ENCODE measurements at regions not wholly inside any gene's neighbourhood (a gene's known extent, or its start where the extent isn't known, plus 50 kb on each side); places are given as distances from the start of the nearest gene placed in this dataset.

GRCh38 chr10:118239236-118239630, 102.9 kb downstream of the FAM204A start:
- DNase-seq (ENCODE audit: low read depth in 1 of 2, low spot score in 1 of 2), result no peak
- Histone ChIP-seq H3K27ac (replicated peaks) (no peak overlapping the region), H3K27me3 (ENCODE audit: insufficient read depth, poor library complexity, severe bottlenecking) (peaks cover 12% of the 10 kb centered on the region), H3K4me3 (replicated peaks; ENCODE audit: insufficient read depth, low read length) (no peak overlapping the region)
- TF ChIP-seq POLR2AphosphoS5 (IDR thresholded peaks at IDR 0.05; ENCODE audit: low read depth) (no peak), SPI1 (IDR thresholded peaks at IDR 0.05; ENCODE audit: borderline replicate concordance, low read depth) (no peak), GABPA (IDR thresholded peaks at IDR 0.05; ENCODE audit: low read depth) (no peak), CTCF (IDR thresholded peaks at IDR 0.05; ENCODE audit: insufficient read depth, low read length) (no peak)
- TF ChIP-seq, protein P1, sequence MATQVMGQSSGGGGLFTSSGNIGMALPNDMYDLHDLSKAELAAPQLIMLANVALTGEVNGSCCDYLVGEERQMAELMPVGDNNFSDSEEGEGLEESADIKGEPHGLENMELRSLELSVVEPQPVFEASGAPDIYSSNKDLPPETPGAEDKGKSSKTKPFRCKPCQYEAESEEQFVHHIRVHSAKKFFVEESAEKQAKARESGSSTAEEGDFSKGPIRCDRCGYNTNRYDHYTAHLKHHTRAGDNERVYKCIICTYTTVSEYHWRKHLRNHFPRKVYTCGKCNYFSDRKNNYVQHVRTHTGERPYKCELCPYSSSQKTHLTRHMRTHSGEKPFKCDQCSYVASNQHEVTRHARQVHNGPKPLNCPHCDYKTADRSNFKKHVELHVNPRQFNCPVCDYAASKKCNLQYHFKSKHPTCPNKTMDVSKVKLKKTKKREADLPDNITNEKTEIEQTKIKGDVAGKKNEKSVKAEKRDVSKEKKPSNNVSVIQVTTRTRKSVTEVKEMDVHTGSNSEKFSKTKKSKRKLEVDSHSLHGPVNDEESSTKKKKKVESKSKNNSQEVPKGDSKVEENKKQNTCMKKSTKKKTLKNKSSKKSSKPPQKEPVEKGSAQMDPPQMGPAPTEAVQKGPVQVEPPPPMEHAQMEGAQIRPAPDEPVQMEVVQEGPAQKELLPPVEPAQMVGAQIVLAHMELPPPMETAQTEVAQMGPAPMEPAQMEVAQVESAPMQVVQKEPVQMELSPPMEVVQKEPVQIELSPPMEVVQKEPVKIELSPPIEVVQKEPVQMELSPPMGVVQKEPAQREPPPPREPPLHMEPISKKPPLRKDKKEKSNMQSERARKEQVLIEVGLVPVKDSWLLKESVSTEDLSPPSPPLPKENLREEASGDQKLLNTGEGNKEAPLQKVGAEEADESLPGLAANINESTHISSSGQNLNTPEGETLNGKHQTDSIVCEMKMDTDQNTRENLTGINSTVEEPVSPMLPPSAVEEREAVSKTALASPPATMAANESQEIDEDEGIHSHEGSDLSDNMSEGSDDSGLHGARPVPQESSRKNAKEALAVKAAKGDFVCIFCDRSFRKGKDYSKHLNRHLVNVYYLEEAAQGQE (IDR thresholded peaks at IDR 0.05; ENCODE audit: insufficient replicate concordance, low read depth), result no peak

- no peak for TF ChIP-seq SPI1 (IDR thresholded peaks at IDR 0.05; ENCODE audit: borderline replicate concordance, low read depth)
- no peak for TF ChIP-seq CTCF (IDR thresholded peaks at IDR 0.05; ENCODE audit: insufficient read depth, low read length)
- TF ChIP-seq POLR2AphosphoS5 (IDR thresholded peaks at IDR 0.05; ENCODE audit: low read depth), result no peak
- no peak overlapping the region for H3K27ac ChIP-seq (replicated peaks)
- H3K27me3 ChIP-seq (ENCODE audit: insufficient read depth, poor library complexity, severe bottlenecking), result peaks cover 12% of the 10 kb centered on the region
- no peak overlapping the region for H3K4me3 ChIP-seq (replicated peaks; ENCODE audit: insufficient read depth, low read length)
- no peak for DNase-seq (ENCODE audit: low read depth in 1 of 2, low spot score in 1 of 2)
Observed at GRCh38 chr10:118238573-118239235, 103.4 kb downstream of the FAM204A start.

DNA sequence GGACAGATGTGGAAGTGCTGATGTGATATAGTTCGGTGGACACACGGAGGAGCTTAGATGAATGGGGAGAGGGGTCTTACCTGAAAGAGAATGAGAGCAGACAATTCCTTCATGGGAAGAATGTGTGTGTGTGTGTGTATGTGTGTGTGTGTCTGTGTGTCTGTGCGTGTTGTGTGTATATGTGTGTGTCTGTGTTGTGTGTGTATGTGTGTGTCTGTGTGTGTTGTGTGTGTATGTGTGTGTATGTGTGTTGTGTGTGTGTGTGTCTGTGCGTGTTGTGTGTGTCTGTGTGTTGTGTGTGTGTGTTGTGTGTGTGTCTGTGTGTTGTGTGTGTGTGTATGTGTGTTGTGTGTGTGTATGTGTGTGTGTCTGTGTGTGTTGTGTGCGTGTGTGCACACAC, 104.2 kb downstream of the FAM204A start:
- no peak overlapping the region for H3K27ac ChIP-seq (replicated peaks)
- H3K4me3 ChIP-seq (replicated peaks; ENCODE audit: insufficient read depth, low read length), result no peak overlapping the region
- no peak for DNase-seq (ENCODE audit: low read depth in 1 of 2, low spot score in 1 of 2)
- no peak for TF ChIP-seq SPI1 (IDR thresholded peaks at IDR 0.05; ENCODE audit: borderline replicate concordance, low read depth)
- H3K27me3 ChIP-seq (ENCODE audit: insufficient read depth, poor library complexity, severe bottlenecking), result peaks cover 12% of the 10 kb centered on the region

DNA sequence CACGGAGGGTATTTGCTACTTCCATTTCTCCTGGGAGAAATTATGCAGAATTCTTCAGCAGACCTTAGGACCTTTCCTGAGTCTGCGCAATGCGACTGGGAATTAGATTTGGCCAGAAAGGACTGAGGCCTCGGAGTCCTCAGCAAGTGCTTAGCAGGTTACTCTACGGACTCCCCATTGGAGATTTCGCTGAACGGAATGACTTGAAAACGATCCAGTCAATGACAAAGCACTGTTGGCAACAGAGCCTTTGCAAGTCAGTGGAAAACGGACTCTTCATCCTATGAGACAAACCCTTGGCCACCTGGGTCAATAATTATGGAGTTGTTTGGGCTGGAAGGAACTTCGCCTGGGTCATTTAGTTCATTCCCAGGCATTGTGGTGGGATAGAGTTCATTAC, 107.4 kb downstream of the FAM204A start:
- TF ChIP-seq GABPA (IDR thresholded peaks at IDR 0.05; ENCODE audit: low read depth), result no peak
- no peak for TF ChIP-seq CTCF (IDR thresholded peaks at IDR 0.05; ENCODE audit: insufficient read depth, low read length)
- TF ChIP-seq, protein P1 (IDR thresholded peaks at IDR 0.05; ENCODE audit: insufficient replicate concordance, low read depth), result no peak
- TF ChIP-seq POLR2AphosphoS5 (IDR thresholded peaks at IDR 0.05; ENCODE audit: low read depth), result no peak
- no peak for TF ChIP-seq SPI1 (IDR thresholded peaks at IDR 0.05; ENCODE audit: borderline replicate concordance, low read depth)
- no peak overlapping the region for H3K27ac ChIP-seq (replicated peaks)
- no peak for DNase-seq (ENCODE audit: low read depth in 1 of 2, low spot score in 1 of 2)
- H3K4me3 ChIP-seq (replicated peaks; ENCODE audit: insufficient read depth, low read length), result no peak overlapping the region
- peaks cover 4% of the 10 kb centered on the region for H3K27me3 ChIP-seq (ENCODE audit: insufficient read depth, poor library complexity, severe bottlenecking)

Data from HL-60 (cell line).